ENCODE measurements at regions not wholly inside any gene's neighbourhood (a gene's known extent, or its start where the extent isn't known, plus 50 kb on each side); places are given as distances from the start of the nearest gene placed in this dataset.

DNA sequence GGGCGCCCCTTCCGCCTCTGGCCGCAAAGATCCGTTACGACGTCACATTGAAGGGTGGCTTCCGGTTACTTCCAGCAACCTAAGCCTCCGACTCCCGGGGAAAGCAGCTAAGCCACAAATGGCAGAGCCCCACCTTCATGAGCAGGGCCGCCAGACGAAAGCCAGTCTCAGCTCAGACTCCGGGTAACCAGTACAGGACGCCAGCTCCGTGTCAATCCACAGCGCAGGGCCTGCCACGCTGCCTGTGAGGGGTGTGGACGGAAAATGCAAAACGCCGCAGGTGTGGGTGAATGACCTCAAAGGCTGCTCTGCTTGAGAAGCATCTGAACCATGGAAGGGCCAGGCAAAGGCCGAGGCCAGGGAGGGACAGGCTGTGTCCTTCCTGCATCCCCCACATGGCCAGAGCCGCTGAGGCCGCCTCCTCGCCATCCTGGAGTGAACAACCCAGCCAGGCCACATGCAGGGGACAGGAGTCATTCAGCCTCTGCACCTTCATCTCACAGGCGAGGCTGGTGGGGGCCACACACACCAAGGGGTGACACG is 53.5 kb upstream of the PPP2R2D start:
- intact Hi-C loops (cut with DNase I; ENCODE audit: low total_unique reads) = loop anchor here (1.0 kb wide), 1 partner anchor 29 kb away; no protein-coding TSS in a partner anchor
- DNase-seq (ENCODE audit: low spot score in 2 of 2) = peak in 1 of 2 donors; percentile 36

DNA sequence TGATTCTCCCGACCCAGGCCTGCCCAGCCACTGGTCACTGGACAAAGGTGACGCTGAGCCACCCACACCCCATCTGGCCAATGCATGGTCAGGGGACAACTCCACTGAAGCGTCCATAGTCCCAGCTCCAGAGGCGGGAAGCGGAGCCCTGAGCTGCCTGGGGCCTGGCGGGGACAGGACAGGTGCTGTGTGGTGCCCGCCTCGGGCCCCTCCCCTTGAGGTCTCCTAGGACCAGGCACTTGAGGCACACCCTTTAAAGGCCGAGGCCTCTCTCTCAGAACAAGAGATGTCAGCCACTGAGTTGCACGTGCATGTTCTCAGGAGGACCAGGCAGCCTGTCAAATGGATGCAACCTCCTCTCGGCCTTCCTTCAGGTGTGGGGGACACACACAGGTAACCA is 52.5 kb upstream of the PPP2R2D start:
- no peak for TF ChIP-seq POLR2A (IDR thresholded peaks at IDR 0.05)
- no peak for TF ChIP-seq CTCF (IDR thresholded peaks at IDR 0.05)
- TF ChIP-seq POLR2AphosphoS5 (IDR thresholded peaks at IDR 0.05) = no peak
- Histone ChIP-seq H3K4me3 (no peak overlapping the region), H3K4me1 (no peaks in the 10 kb centered on the region), H3K27ac (no peak overlapping the region), H3K9me3 (no peaks in the 10 kb centered on the region), H3K27me3 (peaks cover 0 to 7% of the 10 kb centered on the region in 2 donors), H3K36me3 (no peaks in the 10 kb centered on the region)
- intact Hi-C loops (cut with DNase I; ENCODE audit: low total_unique reads) = no loop called here
- DNase-seq (ENCODE audit: low spot score in 2 of 2) = peak in 1 of 2 donors; percentile 35

More for the DNA sequence above, 53.5 kb upstream of the PPP2R2D start:
- Histone ChIP-seq H3K36me3 (no peaks in the 10 kb centered on the region), H3K4me1 (no peaks in the 10 kb centered on the region), H3K27me3 (peaks cover 0 to 4% of the 10 kb centered on the region in 2 donors), H3K27ac (no peak overlapping the region), H3K9me3 (no peaks in the 10 kb centered on the region), H3K4me3 (no peak overlapping the region)
- no peak for TF ChIP-seq CTCF (IDR thresholded peaks at IDR 0.05)
- TF ChIP-seq POLR2AphosphoS5 (IDR thresholded peaks at IDR 0.05) = no peak
- TF ChIP-seq POLR2A (IDR thresholded peaks at IDR 0.05) = no peak

- H3K4me3 ChIP-seq = no peak overlapping the region
- peaks cover 0 to 7% of the 10 kb centered on the region in 2 donors for H3K27me3 ChIP-seq
- H3K4me1 ChIP-seq = no peaks in the 10 kb centered on the region
- TF ChIP-seq POLR2AphosphoS5 (IDR thresholded peaks at IDR 0.05) (no peak), CTCF (IDR thresholded peaks at IDR 0.05) (no peak), POLR2A (IDR thresholded peaks at IDR 0.05) (no peak)
- intact Hi-C loops (cut with DNase I; ENCODE audit: low total_unique reads) = no loop called here
- peak in 1 of 2 donors; percentile 48 for DNase-seq (ENCODE audit: low spot score in 2 of 2)
- H3K36me3 ChIP-seq = no peaks in the 10 kb centered on the region
- no peaks in the 10 kb centered on the region for H3K9me3 ChIP-seq
- H3K27ac ChIP-seq = no peak overlapping the region
Observed at GRCh38 chr10:131848741-131849590, 51.8 kb upstream of the PPP2R2D start.

DNA sequence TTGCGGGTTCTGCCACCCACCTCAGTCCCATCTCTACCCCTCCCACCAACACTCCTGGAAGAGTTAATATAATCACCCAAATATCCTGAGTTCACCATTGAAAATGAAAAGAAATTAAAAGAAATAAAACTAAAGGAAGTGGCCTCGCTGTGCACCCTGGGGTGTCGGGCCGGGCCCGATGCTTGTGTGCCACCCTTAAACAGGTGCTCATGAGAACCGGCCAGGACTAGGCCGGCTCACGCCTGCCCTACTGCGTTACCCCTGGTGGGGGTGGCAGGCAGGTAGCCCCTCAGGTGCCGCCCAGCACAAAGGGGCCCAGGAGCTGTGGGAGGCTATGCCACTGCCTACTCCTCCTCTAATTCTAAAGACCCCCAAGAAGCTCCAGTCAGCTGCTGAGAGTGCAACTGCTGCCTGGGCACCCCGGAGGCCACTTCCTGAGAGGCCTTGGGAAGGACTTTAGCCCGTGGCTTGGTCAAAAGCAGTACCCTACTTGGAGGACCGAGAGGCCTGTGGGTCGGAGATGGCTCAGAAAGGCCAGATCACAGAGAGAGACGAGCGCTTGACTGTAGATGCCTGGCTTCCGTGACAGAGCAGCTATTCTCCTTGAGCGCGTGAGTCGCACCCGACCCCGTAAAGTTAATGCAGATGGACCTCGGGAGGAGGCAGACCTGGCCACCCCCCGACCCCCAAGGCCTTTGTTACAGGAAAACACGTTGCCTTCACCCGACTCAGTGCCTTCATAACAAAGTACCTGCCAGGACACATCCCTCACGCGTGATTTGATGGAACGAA is 51.0 kb upstream of the PPP2R2D start:
- Histone ChIP-seq H3K27ac (no peak overlapping the region), H3K36me3 (no peaks in the 10 kb centered on the region), H3K27me3 (peaks cover 0 to 11% of the 10 kb centered on the region in 2 donors), H3K9me3 (no peaks in the 10 kb centered on the region), H3K4me3 (no peak overlapping the region), H3K4me1 (no peaks in the 10 kb centered on the region)
- TF ChIP-seq POLR2AphosphoS5 (IDR thresholded peaks at IDR 0.05) (no peak), POLR2A (IDR thresholded peaks at IDR 0.05) (no peak), CTCF (IDR thresholded peaks at IDR 0.05) (no peak)
- peak in 1 of 2 donors; percentile 39 for DNase-seq (ENCODE audit: low spot score in 2 of 2)
- intact Hi-C loops (cut with DNase I; ENCODE audit: low total_unique reads) = loop anchor here (2.0 kb wide), 1 partner anchor 53 kb away; no protein-coding TSS in a partner anchor
